Neuron (in vitro differentiated cells): ENCODE measurements at regions not wholly inside any gene's neighbourhood (a gene's known extent, or its start where the extent isn't known, plus 50 kb on each side); places are given as distances from the start of the nearest gene placed in this dataset.
"Not testable (repeated sequence)": the region's sequence is repeated elsewhere in the genome, so short reads cannot be mapped to it uniquely, and the experiment has no call there.

ENCODE experiments used
- H2AFZ ChIP-seq: one replicate; pipeline ENCODE4 v1.6.1; 2013; ENCODE audit warnings: low read depth, mild to moderate bottlenecking, inconsistent platforms, low read length, moderate library complexity
- H3K27me3 ChIP-seq: one replicate; pipeline ENCODE4 v1.6.1; 2013; ENCODE audit warnings: low read length; ENCODE audit not compliant: insufficient read depth
- H3K36me3 ChIP-seq: one replicate; pipeline ENCODE4 v1.6.1; 2013; ENCODE audit warnings: low read length; ENCODE audit not compliant: insufficient read depth
- H3K4me1 ChIP-seq: one replicate; pipeline ENCODE4 v1.6.1; 2013; ENCODE audit warnings: low read length; ENCODE audit not compliant: insufficient read depth
- H3K4me3 ChIP-seq: 2 replicates; pipeline ENCODE4 v1.5.1; 2013; ENCODE audit warnings: mild to moderate bottlenecking, low read length, moderate library complexity
- H3K9me3 ChIP-seq: one replicate; pipeline ENCODE4 v1.6.1; 2013; ENCODE audit warnings: low read length

DNA sequence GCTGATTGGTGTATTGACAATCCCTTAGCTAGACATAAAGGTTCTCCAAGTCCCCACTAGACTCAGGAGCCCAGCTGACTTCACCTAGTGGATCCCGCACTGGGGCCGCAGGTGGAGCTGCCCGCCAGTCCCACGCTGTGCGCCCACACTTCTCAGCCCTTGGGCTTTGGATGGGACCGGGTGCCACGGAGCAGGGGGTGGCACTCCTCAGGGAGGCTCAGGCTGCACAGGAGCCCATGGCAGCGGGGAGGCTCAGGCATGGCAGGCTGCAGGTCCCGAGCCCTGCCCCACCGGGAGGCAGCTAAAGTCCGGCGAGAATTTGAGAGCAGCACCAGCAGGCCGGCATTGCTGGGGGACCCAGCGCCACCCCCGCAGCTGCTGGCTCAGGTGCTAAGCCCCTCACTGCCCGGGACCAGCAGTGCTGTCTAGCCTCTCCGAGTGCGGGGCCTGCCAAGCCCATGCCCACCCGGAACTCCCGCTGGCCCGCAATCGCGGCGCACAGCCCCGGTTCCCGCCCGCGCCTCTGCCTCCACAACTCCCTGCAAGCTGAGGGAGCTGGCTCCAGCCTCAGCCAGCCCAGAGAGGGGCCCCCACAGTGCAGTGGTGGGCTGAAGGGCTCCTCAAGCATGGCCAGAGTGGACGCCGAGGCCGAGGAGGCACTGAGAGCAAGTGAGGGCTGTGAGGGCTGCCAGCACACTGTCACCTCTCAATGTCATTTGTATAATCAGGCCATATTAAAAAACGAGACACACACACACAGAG is 437.2 kb downstream of the CSNK1G3 start:
- Histone ChIP-seq H3K27me3 (no peaks in the 10 kb centered on the region), H3K9me3 (peaks cover 2% of the 10 kb centered on the region), H2AFZ (no peak overlapping the region), H3K4me3 (no peak overlapping the region), H3K36me3 (no peaks in the 10 kb centered on the region), H3K4me1 (peaks cover 8% of the 10 kb centered on the region)

GRCh38 chr5:123947797-123948196 is 435.8 kb downstream of the CSNK1G3 start:
- Histone ChIP-seq H3K27me3 (no peaks in the 10 kb centered on the region), H3K4me1 (peaks cover 8% of the 10 kb centered on the region), H3K4me3 (no peak overlapping the region), H3K36me3 (no peaks in the 10 kb centered on the region), H3K9me3 (peaks cover 2% of the 10 kb centered on the region), H2AFZ (no peak overlapping the region)

DNA sequence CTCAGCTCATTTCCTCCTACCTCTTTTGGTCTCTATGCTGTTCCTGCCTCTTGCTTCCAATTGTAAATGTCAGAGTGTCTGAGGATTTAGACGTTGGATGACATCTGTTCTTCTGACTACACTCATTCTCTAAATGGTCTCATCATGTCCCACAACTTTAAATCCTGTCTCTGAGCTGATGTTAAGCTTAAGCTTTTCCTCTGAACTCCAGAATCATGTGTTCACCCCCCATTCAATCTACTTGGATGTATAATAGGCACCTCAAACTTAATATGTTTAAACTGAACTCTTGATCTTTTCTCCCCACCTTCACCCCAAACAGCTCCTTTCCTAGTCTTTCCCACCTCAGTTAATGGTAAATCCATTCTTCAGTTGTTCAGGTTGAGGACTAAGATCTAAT is 433.6 kb downstream of the CSNK1G3 start:
- Histone ChIP-seq H3K4me1 (peaks cover 6% of the 10 kb centered on the region), H3K9me3 (peaks cover 9% of the 10 kb centered on the region), H3K36me3 (no peaks in the 10 kb centered on the region), H3K4me3 (no peak overlapping the region), H2AFZ (no peak overlapping the region), H3K27me3 (no peaks in the 10 kb centered on the region)

DNA sequence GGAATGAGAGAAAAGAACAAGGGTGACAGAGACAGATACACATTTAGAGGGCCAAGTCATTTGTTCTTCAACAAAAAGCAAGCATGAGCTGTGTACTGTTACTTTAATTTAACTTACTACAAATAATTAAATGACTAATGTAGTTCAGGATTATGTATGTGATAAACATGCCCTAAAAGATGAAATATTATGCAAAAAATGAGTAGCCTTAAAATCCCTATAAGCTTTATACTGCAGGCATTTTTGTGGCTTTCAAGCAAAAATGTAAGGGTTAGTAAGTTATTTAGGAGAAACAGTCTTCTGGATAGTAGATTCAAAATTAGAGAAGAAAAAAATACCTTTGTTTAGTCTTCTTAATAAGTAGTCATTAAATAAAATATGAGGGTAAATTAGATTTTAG is 431.2 kb downstream of the CSNK1G3 start:
- Histone ChIP-seq H3K27me3 (no peaks in the 10 kb centered on the region), H2AFZ (no peak overlapping the region), H3K4me3 (no peak overlapping the region), H3K9me3 (peaks cover 13% of the 10 kb centered on the region), H3K36me3 (no peaks in the 10 kb centered on the region), H3K4me1 (no peaks in the 10 kb centered on the region)

DNA sequence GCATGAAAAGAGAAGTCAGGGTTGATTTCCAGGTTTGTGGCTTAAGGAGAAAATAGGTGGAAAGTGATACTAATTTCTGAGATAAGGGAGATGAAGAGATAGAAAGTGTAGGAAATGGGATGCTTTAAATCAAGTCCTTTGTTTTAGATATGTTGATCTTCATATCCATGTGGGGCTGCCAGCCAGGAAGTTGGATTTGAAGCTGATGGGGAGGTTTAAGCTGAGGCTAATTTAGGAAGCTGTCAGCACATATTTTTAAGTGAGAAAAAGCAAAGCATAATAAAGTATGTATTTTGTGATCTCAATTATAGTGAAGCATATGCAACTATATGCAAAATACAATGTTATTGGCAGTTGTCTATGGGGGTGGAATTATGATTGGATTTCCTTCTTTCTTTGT is 428.4 kb downstream of the CSNK1G3 start:
- Histone ChIP-seq H3K4me3 (no peak overlapping the region), H3K4me1 (no peaks in the 10 kb centered on the region), H3K36me3 (no peaks in the 10 kb centered on the region), H3K9me3 (peaks cover 22% of the 10 kb centered on the region), H2AFZ (no peak overlapping the region), H3K27me3 (no peaks in the 10 kb centered on the region)

DNA sequence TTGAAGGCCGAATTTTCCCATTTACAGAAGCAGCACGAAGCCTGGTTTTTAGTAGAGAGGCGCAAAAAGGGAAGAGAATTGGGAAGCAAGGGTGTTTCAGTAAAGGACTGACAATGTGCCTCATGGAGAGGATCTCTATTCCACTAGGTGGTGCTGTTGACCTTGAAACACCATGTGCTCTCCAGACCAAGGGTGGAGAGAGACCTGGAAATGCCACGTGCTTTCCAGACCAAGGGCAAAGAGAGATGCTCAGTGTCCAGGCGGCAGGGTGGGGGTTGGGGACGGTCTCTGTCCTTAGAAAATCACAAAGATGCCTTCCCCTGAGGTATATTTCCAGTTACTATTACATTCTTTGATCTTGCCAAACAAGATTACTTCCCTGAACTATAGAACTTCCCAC is 425.3 kb downstream of the CSNK1G3 start:
- no peaks in the 10 kb centered on the region for H3K4me1 ChIP-seq
- H2AFZ ChIP-seq: no peak overlapping the region
- no peak overlapping the region for H3K4me3 ChIP-seq
- no peaks in the 10 kb centered on the region for H3K36me3 ChIP-seq
- H3K27me3 ChIP-seq: no peaks in the 10 kb centered on the region
- H3K9me3 ChIP-seq: peaks cover 22% of the 10 kb centered on the region

- H3K4me1 ChIP-seq: no peaks in the 10 kb centered on the region
- H3K27me3 ChIP-seq: no peaks in the 10 kb centered on the region
- H3K9me3 ChIP-seq: peaks cover 19% of the 10 kb centered on the region
- H2AFZ ChIP-seq: no peak overlapping the region
- H3K36me3 ChIP-seq: no peaks in the 10 kb centered on the region
- H3K4me3 ChIP-seq: no peak overlapping the region
Measured at GRCh38 chr5:123936548-123936947, 424.6 kb downstream of the CSNK1G3 start.

DNA sequence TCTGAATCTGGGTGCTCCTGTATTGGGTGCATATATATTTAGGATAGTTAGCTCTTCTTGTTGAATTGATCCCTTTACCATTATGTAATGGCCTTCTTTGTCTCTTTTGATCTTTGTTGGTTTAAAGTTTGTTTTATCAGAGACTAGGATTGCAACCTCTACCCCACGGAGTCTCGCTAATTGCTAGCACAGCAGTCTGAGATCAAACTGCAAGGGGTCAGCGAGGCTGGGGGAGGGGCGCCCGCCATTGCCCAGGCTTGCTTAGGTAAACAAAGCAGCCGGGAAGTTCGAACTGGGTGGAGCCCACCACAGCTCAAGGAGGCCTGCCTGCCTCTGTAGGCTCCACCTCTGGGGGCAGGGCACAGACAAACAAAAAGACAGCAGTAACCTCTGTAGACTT is 421.8 kb downstream of the CSNK1G3 start:
- H3K4me1 ChIP-seq, H2AFZ ChIP-seq: not testable (repeated sequence)

GRCh38 chr5:123929055-123929474 is 417.1 kb downstream of the CSNK1G3 start:
- no peaks in the 10 kb centered on the region for H3K9me3 ChIP-seq
- H3K36me3 ChIP-seq: no peaks in the 10 kb centered on the region
- no peak overlapping the region for H2AFZ ChIP-seq
- H3K27me3 ChIP-seq: no peaks in the 10 kb centered on the region
- no peak overlapping the region for H3K4me3 ChIP-seq
- no peaks in the 10 kb centered on the region for H3K4me1 ChIP-seq

More for the DNA sequence above, 421.8 kb downstream of the CSNK1G3 start:
- H3K4me3 ChIP-seq, H3K27me3 ChIP-seq, H3K36me3 ChIP-seq: not testable (repeated sequence)
- H3K9me3 ChIP-seq: peaks cover 15% of the 10 kb centered on the region

DNA sequence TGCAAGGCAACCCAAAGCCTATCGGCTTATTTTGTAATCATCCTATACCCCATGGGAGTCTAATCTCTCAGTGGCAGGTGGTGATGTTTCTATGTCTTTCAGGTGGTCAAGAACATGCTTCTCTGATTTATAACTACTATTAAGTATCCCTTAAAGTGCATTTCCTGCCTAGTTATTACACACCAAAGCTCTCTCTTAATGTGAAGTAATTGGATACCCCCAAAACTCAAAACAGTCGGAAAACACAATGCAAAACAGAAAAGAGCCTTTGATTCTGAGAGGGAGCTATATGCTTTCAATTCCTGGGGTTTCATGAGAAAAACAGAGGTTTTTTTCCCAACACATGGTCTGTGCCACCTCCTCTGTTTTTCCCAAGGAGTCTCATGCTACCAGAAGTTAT is 416.4 kb downstream of the CSNK1G3 start:
- Histone ChIP-seq H3K36me3 (no peaks in the 10 kb centered on the region), H3K4me1 (no peaks in the 10 kb centered on the region)

DNA sequence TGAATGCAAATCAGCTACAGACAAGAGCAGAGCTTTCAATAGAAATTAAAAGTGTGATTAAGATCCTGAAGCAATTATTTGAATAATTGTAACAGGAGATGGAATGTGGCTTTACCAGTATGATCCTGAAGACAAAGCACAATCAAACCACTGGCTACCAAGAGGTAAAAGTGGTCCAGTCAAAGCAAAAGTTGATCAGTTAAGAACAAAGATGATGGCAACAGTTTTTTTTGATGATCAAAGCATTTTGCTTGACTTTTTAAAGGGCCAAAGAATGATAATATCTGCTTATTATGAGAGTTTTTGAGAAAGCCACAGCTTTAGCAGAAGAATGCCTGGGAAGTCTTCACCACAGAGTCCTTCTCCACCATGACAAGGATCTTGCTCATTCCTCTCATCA is 409.2 kb downstream of the CSNK1G3 start:
- no peaks in the 10 kb centered on the region for H3K27me3 ChIP-seq
- peaks cover 7% of the 10 kb centered on the region for H3K4me1 ChIP-seq
- H3K4me3 ChIP-seq: no peak overlapping the region
- no peaks in the 10 kb centered on the region for H3K36me3 ChIP-seq
- H3K9me3 ChIP-seq: no peaks in the 10 kb centered on the region
- H2AFZ ChIP-seq: no peak overlapping the region

More for the DNA sequence above, 416.4 kb downstream of the CSNK1G3 start:
- Histone ChIP-seq H2AFZ (no peak overlapping the region), H3K9me3 (no peaks in the 10 kb centered on the region), H3K27me3 (no peaks in the 10 kb centered on the region), H3K4me3 (no peak overlapping the region)

- peak overlapping the region; percentile 63 for H2AFZ ChIP-seq
- H3K27me3 ChIP-seq: no peaks in the 10 kb centered on the region
- peaks cover 3% of the 10 kb centered on the region for H3K9me3 ChIP-seq
- H3K4me1 ChIP-seq: peaks cover 7% of the 10 kb centered on the region
- H3K4me3 ChIP-seq: no peak overlapping the region
- H3K36me3 ChIP-seq: no peaks in the 10 kb centered on the region
Measured at GRCh38 chr5:123916345-123917121, 404.6 kb downstream of the CSNK1G3 start.

GRCh38 chr5:123914333-123914732 is 402.4 kb downstream of the CSNK1G3 start:
- Histone ChIP-seq H3K9me3 (peaks cover 3% of the 10 kb centered on the region), H3K27me3 (no peaks in the 10 kb centered on the region), H2AFZ (no peak overlapping the region), H3K4me1 (peaks cover 7% of the 10 kb centered on the region), H3K36me3 (no peaks in the 10 kb centered on the region), H3K4me3 (no peak overlapping the region)
